ENCODE measurements at regions not wholly inside any gene's neighbourhood (a gene's known extent, or its start where the extent isn't known, plus 50 kb on each side); places are given as distances from the start of the nearest gene placed in this dataset.

GRCh38 chr14:106842687-106843086, 1316.3 kb downstream of the TMEM121 start (continued):
- TF ChIP-seq, protein P1, sequence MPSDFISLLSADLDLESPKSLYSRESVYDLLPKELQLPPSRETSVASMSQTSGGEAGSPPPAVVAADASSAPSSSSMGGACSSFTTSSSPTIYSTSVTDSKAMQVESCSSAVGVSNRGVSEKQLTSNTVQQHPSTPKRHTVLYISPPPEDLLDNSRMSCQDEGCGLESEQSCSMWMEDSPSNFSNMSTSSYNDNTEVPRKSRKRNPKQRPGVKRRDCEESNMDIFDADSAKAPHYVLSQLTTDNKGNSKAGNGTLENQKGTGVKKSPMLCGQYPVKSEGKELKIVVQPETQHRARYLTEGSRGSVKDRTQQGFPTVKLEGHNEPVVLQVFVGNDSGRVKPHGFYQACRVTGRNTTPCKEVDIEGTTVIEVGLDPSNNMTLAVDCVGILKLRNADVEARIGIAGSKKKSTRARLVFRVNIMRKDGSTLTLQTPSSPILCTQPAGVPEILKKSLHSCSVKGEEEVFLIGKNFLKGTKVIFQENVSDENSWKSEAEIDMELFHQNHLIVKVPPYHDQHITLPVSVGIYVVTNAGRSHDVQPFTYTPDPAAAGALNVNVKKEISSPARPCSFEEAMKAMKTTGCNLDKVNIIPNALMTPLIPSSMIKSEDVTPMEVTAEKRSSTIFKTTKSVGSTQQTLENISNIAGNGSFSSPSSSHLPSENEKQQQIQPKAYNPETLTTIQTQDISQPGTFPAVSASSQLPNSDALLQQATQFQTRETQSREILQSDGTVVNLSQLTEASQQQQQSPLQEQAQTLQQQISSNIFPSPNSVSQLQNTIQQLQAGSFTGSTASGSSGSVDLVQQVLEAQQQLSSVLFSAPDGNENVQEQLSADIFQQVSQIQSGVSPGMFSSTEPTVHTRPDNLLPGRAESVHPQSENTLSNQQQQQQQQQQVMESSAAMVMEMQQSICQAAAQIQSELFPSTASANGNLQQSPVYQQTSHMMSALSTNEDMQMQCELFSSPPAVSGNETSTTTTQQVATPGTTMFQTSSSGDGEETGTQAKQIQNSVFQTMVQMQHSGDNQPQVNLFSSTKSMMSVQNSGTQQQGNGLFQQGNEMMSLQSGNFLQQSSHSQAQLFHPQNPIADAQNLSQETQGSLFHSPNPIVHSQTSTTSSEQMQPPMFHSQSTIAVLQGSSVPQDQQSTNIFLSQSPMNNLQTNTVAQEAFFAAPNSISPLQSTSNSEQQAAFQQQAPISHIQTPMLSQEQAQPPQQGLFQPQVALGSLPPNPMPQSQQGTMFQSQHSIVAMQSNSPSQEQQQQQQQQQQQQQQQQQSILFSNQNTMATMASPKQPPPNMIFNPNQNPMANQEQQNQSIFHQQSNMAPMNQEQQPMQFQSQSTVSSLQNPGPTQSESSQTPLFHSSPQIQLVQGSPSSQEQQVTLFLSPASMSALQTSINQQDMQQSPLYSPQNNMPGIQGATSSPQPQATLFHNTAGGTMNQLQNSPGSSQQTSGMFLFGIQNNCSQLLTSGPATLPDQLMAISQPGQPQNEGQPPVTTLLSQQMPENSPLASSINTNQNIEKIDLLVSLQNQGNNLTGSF (CRISPR knock-in tag; IDR thresholded peaks at IDR 0.05) = no peak
- TF ChIP-seq ZMAT3 (CRISPR knock-in tag; conservative IDR thresholded peaks at IDR 0.05) (no peak), ZNF720 (CRISPR knock-in tag; IDR thresholded peaks at IDR 0.05) (no peak), ELF3 (CRISPR knock-in tag; IDR thresholded peaks at IDR 0.05) (0 out of 2 replicates have a peak, but pooled peaks have one; percentile 35), HOXA3 (CRISPR knock-in tag; IDR thresholded peaks at IDR 0.05) (no peak), SALL1 (CRISPR knock-in tag; IDR thresholded peaks at IDR 0.05) (peak; percentile 21; the same call in 1 of the 2 replicates), MLX (CRISPR knock-in tag; IDR thresholded peaks at IDR 0.05) (no peak), HMGXB3 (CRISPR knock-in tag; IDR thresholded peaks at IDR 0.05; ENCODE audit: borderline replicate concordance) (no peak), CBX5 (CRISPR knock-in tag; IDR thresholded peaks at IDR 0.05; ENCODE audit: borderline replicate concordance) (0 out of 2 replicates have a peak, but pooled peaks have one; percentile 14), FOXO1 (CRISPR knock-in tag; IDR thresholded peaks at IDR 0.05) (no peak), HMGXB4 (CRISPR knock-in tag; IDR thresholded peaks at IDR 0.05; ENCODE audit: borderline replicate concordance in 1 of 2, low read depth in 1 of 2) (peak; percentile 62 to 88; a peak in 3 of 4 replicates), JUND (CRISPR knock-in tag; IDR thresholded peaks at IDR 0.05) (no peak), RAD21 (CRISPR knock-in tag; IDR thresholded peaks at IDR 0.05) (0 out of 2 replicates have a peak, but pooled peaks have one; percentile 11), CBX1 (IDR thresholded peaks at IDR 0.05; ENCODE audit: low read depth) (peak; percentile 41), SMC3 (IDR thresholded peaks at IDR 0.05; ENCODE audit: low read length) (peak; percentile 33; the same call in 1 of the 2 replicates), NFE2L2 (IDR thresholded peaks at IDR 0.05; ENCODE audit: low read length) (no peak)
- TF ChIP-seq, protein P2, sequence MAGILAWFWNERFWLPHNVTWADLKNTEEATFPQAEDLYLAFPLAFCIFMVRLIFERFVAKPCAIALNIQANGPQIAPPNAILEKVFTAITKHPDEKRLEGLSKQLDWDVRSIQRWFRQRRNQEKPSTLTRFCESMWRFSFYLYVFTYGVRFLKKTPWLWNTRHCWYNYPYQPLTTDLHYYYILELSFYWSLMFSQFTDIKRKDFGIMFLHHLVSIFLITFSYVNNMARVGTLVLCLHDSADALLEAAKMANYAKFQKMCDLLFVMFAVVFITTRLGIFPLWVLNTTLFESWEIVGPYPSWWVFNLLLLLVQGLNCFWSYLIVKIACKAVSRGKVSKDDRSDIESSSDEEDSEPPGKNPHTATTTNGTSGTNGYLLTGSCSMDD (CRISPR knock-in tag; IDR thresholded peaks at IDR 0.05) = no peak

Measured in HepG2 (cell line).